ENCODE measurements at regions not wholly inside any gene's neighbourhood (a gene's known extent, or its start where the extent isn't known, plus 50 kb on each side); places are given as distances from the start of the nearest gene placed in this dataset.

DNA sequence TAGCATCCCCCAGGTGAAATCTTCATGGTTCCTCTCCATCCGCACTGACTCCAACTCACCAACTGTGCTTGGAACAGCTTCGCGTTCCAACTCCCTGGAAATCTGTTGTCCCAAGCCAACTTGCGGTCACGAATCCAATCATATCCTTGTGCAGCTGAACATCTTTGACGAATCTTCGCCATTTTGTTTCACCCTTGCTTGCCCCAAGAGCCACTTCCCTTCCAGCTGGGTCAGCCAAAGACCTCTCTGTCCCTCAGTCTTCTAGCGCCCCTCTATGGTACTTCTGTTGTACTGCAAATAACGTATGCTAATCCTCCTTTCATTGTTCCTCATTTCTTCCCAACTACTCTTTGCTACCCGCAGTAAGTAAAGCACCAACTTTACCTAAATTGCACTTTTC is 61.0 kb upstream of the TARS1 start:
- no peak for DNase-seq (ENCODE audit: low read depth, low spot score)
- TF ChIP-seq, protein P1, sequence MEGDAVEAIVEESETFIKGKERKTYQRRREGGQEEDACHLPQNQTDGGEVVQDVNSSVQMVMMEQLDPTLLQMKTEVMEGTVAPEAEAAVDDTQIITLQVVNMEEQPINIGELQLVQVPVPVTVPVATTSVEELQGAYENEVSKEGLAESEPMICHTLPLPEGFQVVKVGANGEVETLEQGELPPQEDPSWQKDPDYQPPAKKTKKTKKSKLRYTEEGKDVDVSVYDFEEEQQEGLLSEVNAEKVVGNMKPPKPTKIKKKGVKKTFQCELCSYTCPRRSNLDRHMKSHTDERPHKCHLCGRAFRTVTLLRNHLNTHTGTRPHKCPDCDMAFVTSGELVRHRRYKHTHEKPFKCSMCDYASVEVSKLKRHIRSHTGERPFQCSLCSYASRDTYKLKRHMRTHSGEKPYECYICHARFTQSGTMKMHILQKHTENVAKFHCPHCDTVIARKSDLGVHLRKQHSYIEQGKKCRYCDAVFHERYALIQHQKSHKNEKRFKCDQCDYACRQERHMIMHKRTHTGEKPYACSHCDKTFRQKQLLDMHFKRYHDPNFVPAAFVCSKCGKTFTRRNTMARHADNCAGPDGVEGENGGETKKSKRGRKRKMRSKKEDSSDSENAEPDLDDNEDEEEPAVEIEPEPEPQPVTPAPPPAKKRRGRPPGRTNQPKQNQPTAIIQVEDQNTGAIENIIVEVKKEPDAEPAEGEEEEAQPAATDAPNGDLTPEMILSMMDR (IDR thresholded peaks at IDR 0.05; ENCODE audit: low read depth, low read length): peak; percentile 54
- in situ Hi-C loops (cut with HindIII; ENCODE audit: low sequenced_read_pairs): no loop called here
- no peak overlapping the region for H3K4me3 ChIP-seq (ENCODE audit: low read depth, low read length)

- in situ Hi-C loops (cut with HindIII; ENCODE audit: low sequenced_read_pairs): no loop called here
- TF ChIP-seq, protein P1 (IDR thresholded peaks at IDR 0.05; ENCODE audit: low read depth, low read length): no peak
- H3K4me3 ChIP-seq (ENCODE audit: low read depth, low read length): no peak overlapping the region
- no peak for DNase-seq (ENCODE audit: low read depth, low spot score)
Measured at GRCh38 chr5:33381243-33381642, 59.5 kb upstream of the TARS1 start.
